ENCODE measurements at regions not wholly inside any gene's neighbourhood (a gene's known extent, or its start where the extent isn't known, plus 50 kb on each side); places are given as distances from the start of the nearest gene placed in this dataset.

GRCh38 chrX:17262123-17262522 is 112.9 kb upstream of the NHS start:
- H3K4me3 ChIP-seq (replicated peaks; ENCODE audit: low read depth, low read length), result no peak overlapping the region
- TF ChIP-seq CTCF (IDR thresholded peaks at IDR 0.05; ENCODE audit: insufficient read depth, low read length, poor library complexity, severe bottlenecking), result no peak
- no peaks in the 10 kb centered on the region for H3K27me3 ChIP-seq (replicated peaks; ENCODE audit: control insufficient read depth, insufficient read depth, low read length)
- H3K36me3 ChIP-seq (ENCODE audit: control insufficient read depth, insufficient read depth, low read length), result no peaks in the 10 kb centered on the region
- no peak for DNase-seq (ENCODE audit: extremely low read depth, insufficient read length)

GRCh38 chrX:17266136-17266535 is 108.9 kb upstream of the NHS start:
- H3K27me3 ChIP-seq (replicated peaks; ENCODE audit: control insufficient read depth, insufficient read depth, low read length), result no peaks in the 10 kb centered on the region
- no peak for TF ChIP-seq CTCF (IDR thresholded peaks at IDR 0.05; ENCODE audit: insufficient read depth, low read length, poor library complexity, severe bottlenecking)
- no peak for DNase-seq (ENCODE audit: extremely low read depth, insufficient read length)
- H3K4me3 ChIP-seq (replicated peaks; ENCODE audit: low read depth, low read length), result no peak overlapping the region
- no peaks in the 10 kb centered on the region for H3K36me3 ChIP-seq (ENCODE audit: control insufficient read depth, insufficient read depth, low read length)

- no peak for TF ChIP-seq CTCF (IDR thresholded peaks at IDR 0.05; ENCODE audit: insufficient read depth, low read length, poor library complexity, severe bottlenecking)
- Histone ChIP-seq H3K4me3 (replicated peaks; ENCODE audit: low read depth, low read length) (no peak overlapping the region), H3K36me3 (ENCODE audit: control insufficient read depth, insufficient read depth, low read length) (no peaks in the 10 kb centered on the region), H3K27me3 (replicated peaks; ENCODE audit: control insufficient read depth, insufficient read depth, low read length) (no peaks in the 10 kb centered on the region)
- DNase-seq (ENCODE audit: extremely low read depth, insufficient read length), result no peak
Observed at GRCh38 chrX:17278961-17279360, 96.0 kb upstream of the NHS start.

- H3K4me3 ChIP-seq (replicated peaks; ENCODE audit: low read depth, low read length), result no peak overlapping the region
- no peak for TF ChIP-seq CTCF (IDR thresholded peaks at IDR 0.05; ENCODE audit: insufficient read depth, low read length, poor library complexity, severe bottlenecking)
- H3K27me3 ChIP-seq (replicated peaks; ENCODE audit: control insufficient read depth, insufficient read depth, low read length), result no peaks in the 10 kb centered on the region
- no peak for DNase-seq (ENCODE audit: extremely low read depth, insufficient read length)
- H3K36me3 ChIP-seq (ENCODE audit: control insufficient read depth, insufficient read depth, low read length), result no peaks in the 10 kb centered on the region
Observed at GRCh38 chrX:17285983-17286382, 89.0 kb upstream of the NHS start.

GRCh38 chrX:17291171-17291900 is 83.7 kb upstream of the NHS start:
- Histone ChIP-seq H3K4me3 (replicated peaks; ENCODE audit: low read depth, low read length) (no peak overlapping the region), H3K36me3 (ENCODE audit: control insufficient read depth, insufficient read depth, low read length) (no peaks in the 10 kb centered on the region), H3K27me3 (replicated peaks; ENCODE audit: control insufficient read depth, insufficient read depth, low read length) (no peaks in the 10 kb centered on the region)
- DNase-seq (ENCODE audit: extremely low read depth, insufficient read length), result no peak
- no peak for TF ChIP-seq CTCF (IDR thresholded peaks at IDR 0.05; ENCODE audit: insufficient read depth, low read length, poor library complexity, severe bottlenecking)

GRCh38 chrX:17292111-17292527 is 82.9 kb upstream of the NHS start:
- Histone ChIP-seq H3K27me3 (replicated peaks; ENCODE audit: control insufficient read depth, insufficient read depth, low read length) (no peaks in the 10 kb centered on the region), H3K4me3 (replicated peaks; ENCODE audit: low read depth, low read length) (no peak overlapping the region)

More at GRCh38 chrX:17292111-17292527, 82.9 kb upstream of the NHS start:
- no peak for DNase-seq (ENCODE audit: extremely low read depth, insufficient read length)
- no peak for TF ChIP-seq CTCF (IDR thresholded peaks at IDR 0.05; ENCODE audit: insufficient read depth, low read length, poor library complexity, severe bottlenecking)
- no peaks in the 10 kb centered on the region for H3K36me3 ChIP-seq (ENCODE audit: control insufficient read depth, insufficient read depth, low read length)

Data from GM06990 (cell line).